Right lobe of liver (tissue), 4 donors: ENCODE measurements at regions not wholly inside any gene's neighbourhood (a gene's known extent, or its start where the extent isn't known, plus 50 kb on each side); places are given as distances from the start of the nearest gene placed in this dataset.

Experiments used
- POLR2A ChIP-seq: fragments of 450-650 bp; IDR thresholded peaks from one replicate; pipeline ENCODE4 v1.6.1; 2017; ENCODE audit warnings: antibody characterized with exemption, mild to moderate bottlenecking
- TF ChIP-seq, protein P1 (sequence below), 4 donors: fragments of 200-600 bp in 3 of 4; fragments of 450-650 bp in 1 of 4; IDR thresholded peaks; one replicate each; pipeline versions ENCODE4 v1.5.1 to v1.8.0; 2016 to 2022; ENCODE audit warnings: antibody characterized with exemption in 4 of 4, mild to moderate bottlenecking in 2 of 4
- donor health status: DM: no; HTN: no; CAD: no.
- donor health status: DM: no; HTN: no; CAD: no.
- donor health status: DM: no; HTN: yes; CAD: no.

DNA sequence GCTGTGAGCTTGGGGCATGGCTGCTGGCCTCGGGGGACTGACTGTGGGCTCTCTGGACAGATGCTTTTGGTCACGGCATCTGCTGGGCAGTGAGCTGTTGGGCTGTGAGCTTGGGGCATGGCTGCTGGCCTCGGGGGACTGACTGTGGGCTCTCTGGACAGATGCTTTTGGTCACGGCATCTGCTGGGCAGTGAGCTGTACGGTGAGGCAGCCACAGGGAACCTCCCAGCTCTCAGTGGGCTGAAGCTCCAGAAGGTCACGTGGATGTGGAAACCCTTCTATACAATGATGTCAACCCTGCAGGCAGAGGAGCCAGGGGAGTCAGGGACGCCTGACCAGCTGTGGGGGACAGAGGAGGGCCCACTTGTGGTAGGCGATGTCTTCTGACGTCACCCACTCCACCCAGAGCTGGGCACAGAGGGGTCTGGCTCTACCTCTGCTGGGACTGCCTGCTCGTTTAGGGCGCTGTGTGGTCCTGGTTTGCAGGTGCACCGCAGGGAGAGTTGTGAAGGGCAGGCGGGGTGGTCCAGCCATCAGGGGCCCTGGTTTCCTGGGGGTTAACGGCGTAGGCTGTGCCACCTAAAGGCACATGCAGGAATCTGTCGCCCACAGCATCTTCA, 1331.3 kb downstream of the BRD1 start:
- TF ChIP-seq, protein P1, sequence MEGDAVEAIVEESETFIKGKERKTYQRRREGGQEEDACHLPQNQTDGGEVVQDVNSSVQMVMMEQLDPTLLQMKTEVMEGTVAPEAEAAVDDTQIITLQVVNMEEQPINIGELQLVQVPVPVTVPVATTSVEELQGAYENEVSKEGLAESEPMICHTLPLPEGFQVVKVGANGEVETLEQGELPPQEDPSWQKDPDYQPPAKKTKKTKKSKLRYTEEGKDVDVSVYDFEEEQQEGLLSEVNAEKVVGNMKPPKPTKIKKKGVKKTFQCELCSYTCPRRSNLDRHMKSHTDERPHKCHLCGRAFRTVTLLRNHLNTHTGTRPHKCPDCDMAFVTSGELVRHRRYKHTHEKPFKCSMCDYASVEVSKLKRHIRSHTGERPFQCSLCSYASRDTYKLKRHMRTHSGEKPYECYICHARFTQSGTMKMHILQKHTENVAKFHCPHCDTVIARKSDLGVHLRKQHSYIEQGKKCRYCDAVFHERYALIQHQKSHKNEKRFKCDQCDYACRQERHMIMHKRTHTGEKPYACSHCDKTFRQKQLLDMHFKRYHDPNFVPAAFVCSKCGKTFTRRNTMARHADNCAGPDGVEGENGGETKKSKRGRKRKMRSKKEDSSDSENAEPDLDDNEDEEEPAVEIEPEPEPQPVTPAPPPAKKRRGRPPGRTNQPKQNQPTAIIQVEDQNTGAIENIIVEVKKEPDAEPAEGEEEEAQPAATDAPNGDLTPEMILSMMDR (IDR thresholded peaks at IDR 0.05) = no peak
- no peak for TF ChIP-seq POLR2A
